ENCODE measurements at regions not wholly inside any gene's neighbourhood (a gene's known extent, or its start where the extent isn't known, plus 50 kb on each side); places are given as distances from the start of the nearest gene placed in this dataset.

- TF ChIP-seq CTCF (IDR thresholded peaks at IDR 0.05) (no peak), ZFX (IDR thresholded peaks at IDR 0.05; ENCODE audit: borderline replicate concordance) (no peak)
Measured at GRCh38 chr4:134018846-134019245, 182.7 kb downstream of the PABPC4L start.

Data from 22Rv1 (cell line).